RWPE2 (cell line): ENCODE measurements at regions not wholly inside any gene's neighbourhood (a gene's known extent, or its start where the extent isn't known, plus 50 kb on each side); places are given as distances from the start of the nearest gene placed in this dataset.
"Not testable (repeated sequence)": the region's sequence is repeated elsewhere in the genome, so short reads cannot be mapped to it uniquely, and the experiment has no call there.

Experiments
- ATAC-seq: fragments of 200-7000 bp; cut with Tn5 transposase; 3 replicates; pipeline ENCODE4 v1.9.1; 2021; ENCODE audit warnings: low read depth
- DNase-seq: peaks from one replicate; pipeline ENCODE4 v3.0.0-alpha.2; 2020; ENCODE audit warnings: low spot score
- H3K27ac ChIP-seq: fragments of 450-650 bp; 2 replicates; pipeline ENCODE4 v1.5.1; 2017; ENCODE audit warnings: mild to moderate bottlenecking; ENCODE audit not compliant: poor library complexity, severe bottlenecking
- H3K27me3 ChIP-seq: fragments of 250-450 bp; sonication (Bioruptor Pico); 2 replicates; pipeline ENCODE4 v1.5.1; 2021; ENCODE audit warnings: mild to moderate bottlenecking, moderate library complexity; ENCODE audit not compliant: insufficient read depth, poor library complexity, severe bottlenecking
- H3K36me3 ChIP-seq: fragments of 250-450 bp; sonication (Bioruptor Pico); 2 replicates; pipeline ENCODE4 v1.5.1; 2020; ENCODE audit warnings: low read depth, mild to moderate bottlenecking, moderate library complexity
- H3K4me1 ChIP-seq: fragments of 250-450 bp; sonication (Bioruptor Pico); 2 replicates; pipeline ENCODE4 v1.5.1; 2021; ENCODE audit warnings: mild to moderate bottlenecking, moderate library complexity; ENCODE audit not compliant: insufficient read depth, poor library complexity, severe bottlenecking
- H3K4me3 ChIP-seq: fragments of 250-450 bp; sonication (Bioruptor Pico); 2 replicates; pipeline ENCODE4 v1.5.1; 2021; ENCODE audit warnings: mild to moderate bottlenecking, moderate library complexity; ENCODE audit not compliant: severe bottlenecking
- H3K9me3 ChIP-seq: fragments of 250-450 bp; sonication (Bioruptor Pico); 2 replicates; pipeline ENCODE4 v1.5.1; 2021; ENCODE audit warnings: mild to moderate bottlenecking, moderate library complexity; ENCODE audit not compliant: severe bottlenecking
- CTCF ChIP-seq: fragments of 450-650 bp; IDR thresholded peaks from one replicate; pipeline ENCODE4 v1.5.1; 2017; ENCODE audit warnings: mild to moderate bottlenecking, moderate library complexity; ENCODE audit not compliant: poor library complexity, severe bottlenecking

- H3K36me3 ChIP-seq: no peaks in the 10 kb centered on the region
- no peaks in the 10 kb centered on the region for H3K27me3 ChIP-seq
- no peak for DNase-seq
- no peak for TF ChIP-seq CTCF
- H3K27ac ChIP-seq: no peak overlapping the region
- no peak overlapping the region for H3K4me3 ChIP-seq
- ATAC-seq: no peak
- no peaks in the 10 kb centered on the region for H3K9me3 ChIP-seq
- H3K4me1 ChIP-seq: peaks cover 15% of the 10 kb centered on the region
Observed at GRCh38 chr4:26192899-26193869, 127.6 kb upstream of the RBPJ start.

DNA sequence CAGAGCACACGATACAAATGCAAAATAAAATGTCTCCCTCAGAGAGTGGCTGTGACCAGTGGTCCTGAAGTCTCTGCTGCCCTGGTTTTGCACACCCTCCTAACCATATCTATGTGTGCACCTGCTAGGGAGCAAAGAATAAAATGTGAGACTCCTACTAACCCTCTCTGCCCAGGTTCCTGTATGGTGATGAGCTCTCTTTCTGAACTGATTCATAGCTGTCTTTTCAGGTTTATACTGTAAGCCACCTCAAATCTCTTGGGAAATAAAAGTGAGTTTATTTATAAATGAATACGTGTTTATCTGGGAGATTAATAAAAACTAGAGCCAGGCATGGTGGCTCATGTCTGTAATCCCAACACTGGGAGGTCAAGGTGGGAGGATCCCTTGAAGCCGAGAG lies 126.0 kb upstream of the RBPJ start:
- Histone ChIP-seq H3K4me1 (peaks cover 16% of the 10 kb centered on the region), H3K9me3 (no peaks in the 10 kb centered on the region), H3K27me3 (no peaks in the 10 kb centered on the region), H3K4me3 (no peak overlapping the region), H3K27ac (no peak overlapping the region), H3K36me3 (no peaks in the 10 kb centered on the region)
- ATAC-seq: no peak
- TF ChIP-seq CTCF: no peak
- DNase-seq: no peak

DNA sequence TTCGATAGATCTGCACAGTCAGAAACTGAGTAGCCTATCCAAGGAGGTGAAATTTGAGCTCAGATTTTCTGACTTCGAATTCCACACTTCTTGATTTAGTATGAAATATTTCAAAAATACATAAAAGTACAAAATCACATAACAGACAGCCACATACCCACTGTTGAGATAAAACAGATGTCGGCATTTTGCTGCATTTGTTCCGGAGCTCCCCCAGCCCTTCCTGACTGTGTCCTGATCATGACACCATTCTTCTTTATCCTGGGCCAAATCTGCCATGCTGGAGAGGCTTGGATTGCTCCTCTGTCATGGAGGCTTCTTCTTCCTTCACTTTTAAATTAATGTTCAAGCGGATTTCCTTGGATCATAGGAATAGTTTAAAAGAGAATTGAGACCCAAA lies 124.2 kb upstream of the RBPJ start:
- H3K4me1 ChIP-seq: peaks cover 16% of the 10 kb centered on the region
- H3K9me3 ChIP-seq: no peaks in the 10 kb centered on the region
- no peak for DNase-seq
- TF ChIP-seq CTCF: no peak
- H3K36me3 ChIP-seq: no peaks in the 10 kb centered on the region
- no peak for ATAC-seq
- H3K4me3 ChIP-seq: no peak overlapping the region
- no peaks in the 10 kb centered on the region for H3K27me3 ChIP-seq
- H3K27ac ChIP-seq: peak overlapping the region; percentile 41

DNA sequence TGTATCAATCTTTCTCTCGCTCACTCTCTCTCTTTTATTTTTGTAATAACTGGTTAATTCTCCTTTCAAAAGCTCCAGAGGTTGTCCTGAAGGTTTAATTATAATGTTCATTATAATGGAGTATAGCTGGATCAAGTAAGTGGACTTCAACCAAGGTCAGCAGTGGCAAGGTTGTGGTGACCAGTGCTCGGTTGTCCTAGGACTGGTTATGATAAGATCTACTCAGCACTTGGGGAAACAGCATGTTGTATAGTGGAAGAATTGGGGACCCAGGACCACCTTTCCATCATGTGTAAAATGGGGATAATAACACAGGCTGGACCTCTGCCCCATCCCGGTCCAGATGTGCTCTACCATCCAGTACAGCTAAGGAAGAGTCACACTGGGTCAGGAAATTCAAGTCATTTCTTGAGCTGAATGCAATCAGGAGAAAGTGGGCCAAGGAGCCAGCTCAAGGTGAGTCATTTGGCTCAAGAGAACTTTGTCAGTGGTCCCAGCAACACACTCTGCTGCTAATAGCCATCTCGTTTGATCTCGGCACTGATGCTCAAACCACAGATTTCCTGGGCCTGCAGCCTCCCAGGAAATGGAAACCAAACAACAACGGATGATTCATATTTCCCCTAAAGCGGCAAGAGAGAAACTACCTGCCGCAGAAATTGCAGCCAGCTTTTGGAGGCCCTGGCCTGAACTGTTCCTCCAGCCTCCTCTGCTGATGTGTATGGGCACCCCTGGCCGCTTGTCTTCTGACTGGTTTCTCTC lies 123.6 kb upstream of the RBPJ start:
- Histone ChIP-seq H3K36me3 (no peaks in the 10 kb centered on the region), H3K4me3 (no peak overlapping the region), H3K27me3 (no peaks in the 10 kb centered on the region), H3K27ac (peak overlapping the region; percentile 41), H3K4me1 (peaks cover 16% of the 10 kb centered on the region), H3K9me3 (no peaks in the 10 kb centered on the region)
- peak; percentile 99 for ATAC-seq
- peak; percentile 90 for DNase-seq
- no peak for TF ChIP-seq CTCF

- not testable (repeated sequence) for H3K27me3 ChIP-seq, ATAC-seq, H3K36me3 ChIP-seq, H3K4me3 ChIP-seq, H3K27ac ChIP-seq, H3K9me3 ChIP-seq, DNase-seq
- peaks cover 16% of the 10 kb centered on the region for H3K4me1 ChIP-seq
Observed at GRCh38 chr4:26198931-26199330, 121.9 kb upstream of the RBPJ start.
